ENCODE measurements at regions not wholly inside any gene's neighbourhood (a gene's known extent, or its start where the extent isn't known, plus 50 kb on each side); places are given as distances from the start of the nearest gene placed in this dataset.

GRCh38 chr5:112084149-112084548 lies 327.2 kb upstream of the NREP start:
- no peak overlapping the region for H3K27ac Mint-ChIP-seq
- no peak for DNase-seq
- Histone ChIP-seq H3K36me3 (ENCODE audit: control insufficient read depth, insufficient read depth, low read length) (no peaks in the 10 kb centered on the region), H3K9ac (ENCODE audit: extremely low read depth, low read length, poor library complexity, severe bottlenecking) (no peak overlapping the region), H3K9me3 (ENCODE audit: control insufficient read depth, low read length) (peaks cover under 1% of the 10 kb centered on the region), H3K27me3 (ENCODE audit: control insufficient read depth, insufficient read depth, low read length, poor library complexity, severe bottlenecking) (no peaks in the 10 kb centered on the region), H3K4me1 (ENCODE audit: control insufficient read depth, insufficient read depth, low read length) (no peaks in the 10 kb centered on the region), H3K4me3 (ENCODE audit: low read length) (no peak overlapping the region), H3K27ac (ENCODE audit: low read depth, low read length) (no peak overlapping the region)
- H3K4me1 Mint-ChIP-seq = no peaks in the 10 kb centered on the region
- H3K9me3 Mint-ChIP-seq = no peaks in the 10 kb centered on the region
- WGBS, 2 experiments (ENCODE audit: insufficient coverage in 1 of 2, insufficient read length in 1 of 2) = 75% methylated on average over 2 of the region's 2 CpGs; no CpG with 5 or more reads in 1 of the 2 experiments
- no peaks in the 10 kb centered on the region for H3K27me3 Mint-ChIP-seq (ENCODE audit: insufficient read depth)
- no peak overlapping the region for H3K4me3 Mint-ChIP-seq
- TF ChIP-seq CTCF (conservative IDR thresholded peaks at IDR 0.05) = no peak
- no peaks in the 10 kb centered on the region for H3K36me3 Mint-ChIP-seq (ENCODE audit: low read depth)

DNA sequence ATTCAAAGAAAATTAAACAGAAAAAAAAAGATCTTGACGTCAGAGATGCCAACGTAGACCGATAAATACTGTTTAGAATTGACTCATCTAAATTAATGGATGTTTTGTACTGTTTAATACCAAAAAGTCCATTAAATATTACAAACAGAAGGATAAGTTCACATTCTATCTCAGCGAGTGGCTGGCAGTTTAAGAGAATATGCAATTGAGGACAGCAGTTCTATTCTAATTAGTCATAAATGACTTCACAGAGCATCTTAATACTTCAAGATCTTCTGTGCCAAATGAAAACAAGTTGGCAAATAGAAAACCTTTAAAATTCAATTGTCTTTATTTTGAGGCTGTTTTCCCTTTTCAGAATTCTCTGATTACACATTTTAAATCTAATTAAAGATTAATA lies 326.6 kb upstream of the NREP start:
- H3K27me3 ChIP-seq (ENCODE audit: control insufficient read depth, insufficient read depth, low read length, poor library complexity, severe bottlenecking) = no peaks in the 10 kb centered on the region
- no peak overlapping the region for H3K9ac ChIP-seq (ENCODE audit: extremely low read depth, low read length, poor library complexity, severe bottlenecking)
- TF ChIP-seq CTCF (conservative IDR thresholded peaks at IDR 0.05) = no peak
- 100% methylated on average over 1 of the region's 4 CpGs for WGBS, 2 experiments (ENCODE audit: insufficient coverage in 1 of 2, insufficient read length in 1 of 2)
- no peak for DNase-seq
- no peaks in the 10 kb centered on the region for H3K36me3 Mint-ChIP-seq (ENCODE audit: low read depth)
- no peak overlapping the region for H3K27ac ChIP-seq (ENCODE audit: low read depth, low read length)
- no peak overlapping the region for H3K4me3 Mint-ChIP-seq
- H3K4me1 ChIP-seq (ENCODE audit: control insufficient read depth, insufficient read depth, low read length) = no peaks in the 10 kb centered on the region
- no peaks in the 10 kb centered on the region for H3K36me3 ChIP-seq (ENCODE audit: control insufficient read depth, insufficient read depth, low read length)
- H3K4me1 Mint-ChIP-seq = no peaks in the 10 kb centered on the region
- H3K9me3 ChIP-seq (ENCODE audit: control insufficient read depth, low read length) = no peaks in the 10 kb centered on the region
- H3K9me3 Mint-ChIP-seq = no peaks in the 10 kb centered on the region
- no peak overlapping the region for H3K27ac Mint-ChIP-seq
- no peak overlapping the region for H3K4me3 ChIP-seq (ENCODE audit: low read length)
- H3K27me3 Mint-ChIP-seq (ENCODE audit: insufficient read depth) = no peaks in the 10 kb centered on the region

- Mint-ChIP-seq H3K4me3 (no peak overlapping the region), H3K27me3 (ENCODE audit: insufficient read depth) (peaks cover 2% of the 10 kb centered on the region), H3K9me3 (no peaks in the 10 kb centered on the region), H3K4me1 (no peaks in the 10 kb centered on the region), H3K27ac (no peak overlapping the region), H3K36me3 (ENCODE audit: low read depth) (no peaks in the 10 kb centered on the region)
- Histone ChIP-seq H3K27me3 (ENCODE audit: control insufficient read depth, insufficient read depth, low read length, poor library complexity, severe bottlenecking) (no peaks in the 10 kb centered on the region), H3K9me3 (ENCODE audit: control insufficient read depth, low read length) (no peaks in the 10 kb centered on the region), H3K4me3 (ENCODE audit: low read length) (no peak overlapping the region), H3K9ac (ENCODE audit: extremely low read depth, low read length, poor library complexity, severe bottlenecking) (no peak overlapping the region), H3K36me3 (ENCODE audit: control insufficient read depth, insufficient read depth, low read length) (no peaks in the 10 kb centered on the region), H3K27ac (ENCODE audit: low read depth, low read length) (no peak overlapping the region), H3K4me1 (ENCODE audit: control insufficient read depth, insufficient read depth, low read length) (no peaks in the 10 kb centered on the region)
- TF ChIP-seq CTCF (conservative IDR thresholded peaks at IDR 0.05) = no peak
- 75% methylated on average over 1 of the region's 1 CpG; no CpG with 5 or more reads in 1 of the 2 experiments for WGBS, 2 experiments (ENCODE audit: insufficient coverage in 1 of 2, insufficient read length in 1 of 2)
- DNase-seq = no peak
Measured at GRCh38 chr5:112077180-112077579, 320.2 kb upstream of the NREP start.
